Peyer's patch (tissue), 4 donors: ENCODE measurements at regions not wholly inside any gene's neighbourhood (a gene's known extent, or its start where the extent isn't known, plus 50 kb on each side); places are given as distances from the start of the nearest gene placed in this dataset.

ENCODE experiments used
- CTCF ChIP-seq, 6 experiments: fragments of 450-650 bp in 4 of 6; fragments of 200-600 bp in 2 of 6; sonication (generic) in 1 of 6; IDR thresholded peaks; one replicate each; pipeline ENCODE4 v1.5.1; 2017 to 2019; ENCODE audit warnings: antibody characterized with exemption in 6 of 6, mild to moderate bottlenecking in 3 of 6, moderate library complexity in 1 of 6
- POLR2A ChIP-seq, 2 donors: fragments of 450-650 bp; IDR thresholded peaks; one replicate each; pipeline ENCODE4 v1.5.1; 2017; ENCODE audit warnings: antibody characterized with exemption in 2 of 2, mild to moderate bottlenecking in 2 of 2, moderate library complexity in 2 of 2

- no peak for TF ChIP-seq CTCF (IDR thresholded peaks at IDR 0.05)
- TF ChIP-seq POLR2A (IDR thresholded peaks at IDR 0.05) = no peak
These were observed 160.1 kb upstream of the LRP1B start for GRCh38 chr2:142290931-142291330.
